ENCODE measurements at regions not wholly inside any gene's neighbourhood (a gene's known extent, or its start where the extent isn't known, plus 50 kb on each side); places are given as distances from the start of the nearest gene placed in this dataset.

DNA sequence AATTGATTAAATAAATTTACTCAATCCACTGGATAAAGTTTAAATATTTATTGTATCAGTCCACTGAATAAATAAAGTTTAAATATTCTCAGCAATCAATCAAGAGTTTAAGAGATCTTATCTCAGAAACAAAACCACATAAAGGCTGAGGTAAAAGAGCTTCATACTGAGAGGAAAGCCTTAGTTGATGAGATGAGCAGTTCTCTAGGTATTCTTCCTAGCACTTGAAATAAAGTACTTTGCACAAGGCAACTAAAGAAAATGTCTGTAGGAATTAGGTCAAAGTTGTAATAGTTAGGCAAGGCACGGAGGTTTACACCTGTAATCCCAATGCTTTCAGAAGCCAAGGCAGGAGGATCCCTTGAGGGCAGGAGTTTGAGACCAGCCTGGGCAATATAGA, 63.5 kb downstream of the UCHL1 start:
- no peaks in the 10 kb centered on the region for H3K36me3 ChIP-seq (ENCODE audit: low read depth, low read length)
- peak overlapping the region; percentile 99 for H3K27ac ChIP-seq (ENCODE audit: low read length)
- no peaks in the 10 kb centered on the region for H3K9me3 ChIP-seq (ENCODE audit: low read length)
- H3K79me2 ChIP-seq (ENCODE audit: low read length) = no peaks in the 10 kb centered on the region
- H3K9ac ChIP-seq (ENCODE audit: low read length) = peak overlapping the region; percentile 74
- ChIA-PET CTCF (no interaction called here), POLR2A (ENCODE audit: unreplicated experiment) (interaction anchor here (0.6 kb wide), 1 partner anchor 1423 kb away, joined by 5 read pairs; no protein-coding TSS in a partner anchor)
- no peaks in the 10 kb centered on the region for H3K27me3 ChIP-seq (ENCODE audit: low read length)
- H2AFZ ChIP-seq (ENCODE audit: low read length) = no peak overlapping the region
- peak overlapping the region; percentile 72 for H3K4me2 ChIP-seq (ENCODE audit: low read length)
- H3K9me2 ChIP-seq (replicated peaks; ENCODE audit: low read length) = no peaks in the 10 kb centered on the region
- TF ChIP-seq, protein P1, sequence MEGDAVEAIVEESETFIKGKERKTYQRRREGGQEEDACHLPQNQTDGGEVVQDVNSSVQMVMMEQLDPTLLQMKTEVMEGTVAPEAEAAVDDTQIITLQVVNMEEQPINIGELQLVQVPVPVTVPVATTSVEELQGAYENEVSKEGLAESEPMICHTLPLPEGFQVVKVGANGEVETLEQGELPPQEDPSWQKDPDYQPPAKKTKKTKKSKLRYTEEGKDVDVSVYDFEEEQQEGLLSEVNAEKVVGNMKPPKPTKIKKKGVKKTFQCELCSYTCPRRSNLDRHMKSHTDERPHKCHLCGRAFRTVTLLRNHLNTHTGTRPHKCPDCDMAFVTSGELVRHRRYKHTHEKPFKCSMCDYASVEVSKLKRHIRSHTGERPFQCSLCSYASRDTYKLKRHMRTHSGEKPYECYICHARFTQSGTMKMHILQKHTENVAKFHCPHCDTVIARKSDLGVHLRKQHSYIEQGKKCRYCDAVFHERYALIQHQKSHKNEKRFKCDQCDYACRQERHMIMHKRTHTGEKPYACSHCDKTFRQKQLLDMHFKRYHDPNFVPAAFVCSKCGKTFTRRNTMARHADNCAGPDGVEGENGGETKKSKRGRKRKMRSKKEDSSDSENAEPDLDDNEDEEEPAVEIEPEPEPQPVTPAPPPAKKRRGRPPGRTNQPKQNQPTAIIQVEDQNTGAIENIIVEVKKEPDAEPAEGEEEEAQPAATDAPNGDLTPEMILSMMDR (conservative IDR thresholded peaks at IDR 0.05; ENCODE audit: low read depth, low read length) = no peak
- no peak for TF ChIP-seq EZH2phosphoT487 (IDR thresholded peaks at IDR 0.05; ENCODE audit: borderline replicate concordance, low read length)
- no peak for TF ChIP-seq EZH2 (IDR thresholded peaks at IDR 0.05; ENCODE audit: low read length, unreplicated experiment)
- H3F3A ChIP-seq (ENCODE audit: low read length, unreplicated experiment) = peaks cover 3% of the 10 kb centered on the region
- ATAC-seq (peak; percentile 34), DNase-seq (peak; percentile 68)
- BruUV-seq (replicated peaks) = no TSS peak
- H3K4me1 ChIP-seq (ENCODE audit: insufficient read depth, low read length) = peaks cover 37% of the 10 kb centered on the region
- intact Hi-C loops (cut with micrococcal nuclease) = no loop called here
- H3K4me3 ChIP-seq (ENCODE audit: low read length) = no peak overlapping the region; the same call in 1 of the 2 replicates
- no peaks in the 10 kb centered on the region for H4K20me1 ChIP-seq (ENCODE audit: low read length)

DNA sequence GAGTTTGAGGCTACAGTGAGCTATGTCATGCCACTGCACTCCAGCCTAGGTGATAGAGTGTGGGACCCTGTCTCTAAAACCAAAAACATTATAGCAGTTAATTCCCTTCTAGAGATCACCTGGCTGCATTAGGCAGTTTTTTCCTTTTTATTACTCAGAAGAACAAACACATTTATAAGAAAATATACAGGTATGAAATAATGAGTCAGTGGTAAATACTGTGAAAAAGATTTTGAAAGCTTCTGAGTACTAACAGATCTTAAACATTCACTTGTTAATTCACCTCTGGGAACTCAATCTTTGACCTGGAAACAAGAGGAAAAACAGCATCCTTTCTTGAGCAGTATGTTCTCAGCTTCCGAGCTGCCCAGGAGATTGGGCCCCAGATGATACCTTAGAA, 64.1 kb downstream of the UCHL1 start:
- TF ChIP-seq EZH2 (IDR thresholded peaks at IDR 0.05; ENCODE audit: low read length, unreplicated experiment) = no peak
- TF ChIP-seq, protein P1 (conservative IDR thresholded peaks at IDR 0.05; ENCODE audit: low read depth, low read length) = no peak
- no peak for TF ChIP-seq EZH2phosphoT487 (IDR thresholded peaks at IDR 0.05; ENCODE audit: borderline replicate concordance, low read length)
- H3K9ac ChIP-seq (ENCODE audit: low read length) = peak overlapping the region; percentile 74
- no peak overlapping the region for H2AFZ ChIP-seq (ENCODE audit: low read length)
- H3K4me1 ChIP-seq (ENCODE audit: insufficient read depth, low read length) = peaks cover 37% of the 10 kb centered on the region
- H4K20me1 ChIP-seq (ENCODE audit: low read length) = no peaks in the 10 kb centered on the region
- POLR2A ChIA-PET (ENCODE audit: unreplicated experiment) = no interaction called here
- ATAC-seq (peak; percentile 23), DNase-seq (peak; percentile 59)
- CTCF ChIA-PET = no interaction called here
- no TSS peak for BruUV-seq (replicated peaks)
- no peak overlapping the region for H3K4me3 ChIP-seq (ENCODE audit: low read length)
- peak overlapping the region; percentile 99 for H3K27ac ChIP-seq (ENCODE audit: low read length)
- no peaks in the 10 kb centered on the region for H3K36me3 ChIP-seq (ENCODE audit: low read depth, low read length)
- intact Hi-C loops (cut with micrococcal nuclease) = no loop called here
- no peaks in the 10 kb centered on the region for H3K27me3 ChIP-seq (ENCODE audit: low read length)
- H3K9me3 ChIP-seq (ENCODE audit: low read length) = no peaks in the 10 kb centered on the region
- H3K4me2 ChIP-seq (ENCODE audit: low read length) = peak overlapping the region; percentile 72
- no peaks in the 10 kb centered on the region for H3K9me2 ChIP-seq (replicated peaks; ENCODE audit: low read length)
- H3K79me2 ChIP-seq (ENCODE audit: low read length) = no peaks in the 10 kb centered on the region
- peaks cover 3% of the 10 kb centered on the region for H3F3A ChIP-seq (ENCODE audit: low read length, unreplicated experiment)

DNA sequence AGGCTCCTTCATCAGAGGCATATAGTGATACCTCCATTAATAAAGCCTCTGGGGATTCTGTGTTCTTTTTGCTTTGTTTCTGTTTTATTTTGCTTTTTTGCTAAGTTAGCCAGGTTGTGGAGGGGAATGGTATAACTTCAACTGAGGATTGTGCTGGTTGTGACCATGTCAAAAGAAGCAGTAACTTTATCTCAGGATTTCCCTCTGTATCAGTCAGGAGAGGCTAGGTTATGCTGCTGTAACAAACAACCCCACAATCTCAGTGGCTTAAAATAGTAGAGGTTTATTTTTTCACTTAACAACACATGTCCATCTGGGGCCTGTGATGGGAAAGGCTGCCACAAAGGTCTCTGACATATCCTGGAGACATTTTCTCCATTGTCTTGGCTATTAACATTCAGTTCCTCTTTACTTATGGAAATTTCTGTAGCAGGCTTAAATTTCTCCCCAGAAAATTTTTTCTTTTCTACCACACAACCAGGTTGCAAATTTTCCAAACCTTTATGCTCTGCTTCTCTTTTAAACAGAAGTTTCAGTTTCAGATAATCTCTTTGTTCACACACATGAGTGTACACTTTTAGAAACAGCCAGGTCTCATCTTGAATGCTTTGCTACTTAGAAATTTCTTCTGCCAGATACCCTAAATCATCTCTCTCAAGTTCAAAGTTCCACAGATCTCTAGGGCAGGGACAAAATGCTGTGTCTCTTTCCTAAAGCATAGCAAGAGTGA, 64.7 kb downstream of the UCHL1 start:
- no peak overlapping the region for H2AFZ ChIP-seq (ENCODE audit: low read length)
- no peaks in the 10 kb centered on the region for H3K9me3 ChIP-seq (ENCODE audit: low read length)
- CTCF ChIA-PET = no interaction called here
- H3K27ac ChIP-seq (ENCODE audit: low read length) = peak overlapping the region; percentile 99
- H3F3A ChIP-seq (ENCODE audit: low read length, unreplicated experiment) = peaks cover 3% of the 10 kb centered on the region
- intact Hi-C loops (cut with micrococcal nuclease) = no loop called here
- H3K4me2 ChIP-seq (ENCODE audit: low read length) = peak overlapping the region; percentile 72
- H3K79me2 ChIP-seq (ENCODE audit: low read length) = no peaks in the 10 kb centered on the region
- no TSS peak for BruUV-seq (replicated peaks)
- DNase-seq (no peak), ATAC-seq (no peak)
- H3K4me1 ChIP-seq (ENCODE audit: insufficient read depth, low read length) = peaks cover 37% of the 10 kb centered on the region
- no peaks in the 10 kb centered on the region for H4K20me1 ChIP-seq (ENCODE audit: low read length)
- POLR2A ChIA-PET (ENCODE audit: unreplicated experiment) = no interaction called here
- H3K27me3 ChIP-seq (ENCODE audit: low read length) = no peaks in the 10 kb centered on the region
- H3K9me2 ChIP-seq (replicated peaks; ENCODE audit: low read length) = no peaks in the 10 kb centered on the region
- TF ChIP-seq EZH2phosphoT487 (IDR thresholded peaks at IDR 0.05; ENCODE audit: borderline replicate concordance, low read length) = no peak
- TF ChIP-seq EZH2 (IDR thresholded peaks at IDR 0.05; ENCODE audit: low read length, unreplicated experiment) = no peak
- TF ChIP-seq, protein P1 (conservative IDR thresholded peaks at IDR 0.05; ENCODE audit: low read depth, low read length) = no peak
- H3K4me3 ChIP-seq (ENCODE audit: low read length) = no peak overlapping the region
- no peaks in the 10 kb centered on the region for H3K36me3 ChIP-seq (ENCODE audit: low read depth, low read length)
- H3K9ac ChIP-seq (ENCODE audit: low read length) = peak overlapping the region; percentile 52; the same call in 1 of the 2 replicates

Measured in PC-3 (cell line).